ENCODE measurements at regions not wholly inside any gene's neighbourhood (a gene's known extent, or its start where the extent isn't known, plus 50 kb on each side); places are given as distances from the start of the nearest gene placed in this dataset.

DNA sequence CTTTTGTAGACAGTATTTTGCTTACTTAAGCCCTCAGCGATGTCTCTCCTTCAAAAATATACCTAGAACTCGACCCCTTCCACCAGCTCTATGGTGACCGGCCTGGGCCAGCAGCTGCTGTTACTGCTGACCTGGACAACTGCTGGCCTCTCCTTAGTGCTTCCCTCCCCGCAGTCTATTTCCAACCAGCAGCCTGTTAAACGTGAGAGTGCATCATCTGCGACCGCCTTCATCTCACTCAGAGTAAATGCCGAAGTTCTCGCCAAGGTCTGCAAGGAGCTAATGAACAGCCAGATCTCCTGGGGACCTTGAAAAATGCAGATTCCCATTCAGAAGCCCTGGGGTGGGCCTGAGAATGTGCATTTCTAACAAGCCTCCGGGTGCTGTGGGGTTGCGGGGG is 86.7 kb downstream of the RPLP1 start:
- TF ChIP-seq CTCF (IDR thresholded peaks at IDR 0.05; ENCODE audit: insufficient read depth, low read depth, low read length), result no peak
- H3K4me3 ChIP-seq (ENCODE audit: low read depth, low read length), result no peak overlapping the region
- DNase-seq (ENCODE audit: low read depth), result no peak

DNA sequence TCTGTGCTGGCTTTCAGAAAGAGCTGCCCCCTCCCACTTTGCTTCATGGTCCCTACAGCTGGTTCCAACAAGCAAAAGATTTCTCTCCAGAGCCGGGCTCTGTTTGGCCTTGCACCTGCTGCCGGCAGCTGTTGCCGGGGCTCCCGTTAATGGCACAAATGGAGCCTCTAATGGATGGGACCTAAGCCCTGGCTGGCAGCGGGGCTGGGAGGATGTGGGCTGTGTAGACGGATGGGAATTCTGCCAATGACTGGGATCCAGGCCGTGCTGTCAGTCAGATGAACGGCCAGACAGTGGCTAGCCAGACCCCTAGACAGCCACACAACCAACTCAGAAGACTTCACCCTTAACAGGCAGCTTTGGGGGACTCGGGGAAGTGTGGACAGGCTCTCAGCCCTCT is 88.0 kb downstream of the RPLP1 start:
- H3K4me3 ChIP-seq (ENCODE audit: low read depth, low read length), result no peak overlapping the region
- DNase-seq (ENCODE audit: low read depth), result no peak
- no peak for TF ChIP-seq CTCF (IDR thresholded peaks at IDR 0.05; ENCODE audit: insufficient read depth, low read depth, low read length)

DNA sequence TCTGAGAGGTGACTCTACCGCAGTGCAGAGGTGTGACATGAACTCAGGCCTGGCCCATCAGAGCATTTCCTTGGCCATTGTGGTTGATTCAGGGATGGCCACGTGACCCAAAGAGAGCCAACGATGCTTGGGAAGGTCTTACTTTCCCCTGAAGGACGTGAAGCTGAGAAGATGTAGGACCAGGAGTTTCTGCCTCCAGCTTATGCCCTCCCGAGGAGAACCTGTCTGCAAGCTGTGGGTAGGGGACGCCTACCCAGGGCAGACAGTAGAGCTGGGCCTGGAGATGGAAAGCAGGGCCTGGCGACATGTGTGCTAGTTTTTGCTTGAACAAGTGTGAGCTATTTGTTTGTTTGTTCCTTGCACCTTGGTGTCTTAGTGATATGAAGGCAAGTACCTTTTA is 89.4 kb downstream of the RPLP1 start:
- TF ChIP-seq CTCF (IDR thresholded peaks at IDR 0.05; ENCODE audit: insufficient read depth, low read depth, low read length), result no peak
- H3K4me3 ChIP-seq (ENCODE audit: low read depth, low read length), result no peak overlapping the region
- no peak for DNase-seq (ENCODE audit: low read depth)

DNA sequence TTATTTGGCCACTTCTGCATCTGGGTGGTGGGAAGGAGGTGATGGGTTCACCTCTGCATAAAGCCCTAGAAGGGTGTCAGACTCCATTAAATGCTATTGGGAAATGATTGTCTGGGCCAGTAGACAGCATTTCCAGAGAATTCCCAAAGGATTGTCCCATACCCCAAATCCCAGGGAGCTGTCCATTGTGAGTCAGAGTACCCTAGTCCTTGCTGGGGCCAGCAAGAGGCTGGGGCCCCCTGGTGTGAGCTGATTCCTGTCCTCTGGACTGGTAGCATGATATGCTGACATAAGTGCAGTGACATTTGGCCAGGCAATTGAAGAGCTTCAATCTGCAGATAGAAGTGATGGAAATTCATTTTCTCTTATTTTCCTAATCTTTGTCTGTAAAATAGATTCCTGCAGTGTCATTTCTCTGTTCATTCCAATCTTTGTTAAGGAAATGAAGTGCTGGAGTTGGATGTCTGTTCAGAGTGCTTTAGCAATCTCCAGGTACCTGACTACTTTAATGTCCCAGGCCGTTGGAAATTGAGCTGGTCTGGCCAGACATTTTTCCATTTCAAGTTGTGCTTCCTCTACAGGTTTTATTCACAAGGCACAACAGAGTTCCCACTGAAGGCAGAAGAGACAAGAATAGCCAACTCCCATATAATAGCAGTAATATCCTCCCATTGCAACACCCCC is 91.2 kb downstream of the RPLP1 start:
- DNase-seq (ENCODE audit: low read depth), result no peak
- no peak for TF ChIP-seq CTCF (IDR thresholded peaks at IDR 0.05; ENCODE audit: insufficient read depth, low read depth, low read length)
- no peak overlapping the region for H3K4me3 ChIP-seq (ENCODE audit: low read depth, low read length)

GRCh38 chr15:69544365-69545113 is 91.9 kb downstream of the RPLP1 start:
- TF ChIP-seq CTCF (IDR thresholded peaks at IDR 0.05; ENCODE audit: insufficient read depth, low read depth, low read length), result no peak
- DNase-seq (ENCODE audit: low read depth), result no peak
- H3K4me3 ChIP-seq (ENCODE audit: low read depth, low read length), result no peak overlapping the region

- DNase-seq (ENCODE audit: low read depth), result no peak
- H3K4me3 ChIP-seq (ENCODE audit: low read depth, low read length), result no peak overlapping the region
- TF ChIP-seq CTCF (IDR thresholded peaks at IDR 0.05; ENCODE audit: insufficient read depth, low read depth, low read length), result no peak
Observed at GRCh38 chr15:69546182-69546581, 93.6 kb downstream of the RPLP1 start.

Data from fibroblast of villous mesenchyme (primary cell).